GM12878 (cell line): ENCODE measurements at regions not wholly inside any gene's neighbourhood (a gene's known extent, or its start where the extent isn't known, plus 50 kb on each side); places are given as distances from the start of the nearest gene placed in this dataset.

ENCODE experiments used
- ATAC-seq: fragments of 200-7000 bp; cut with Tn5 transposase; 3 replicates; pipeline ENCODE4 v1.9.1; 2020; ENCODE audit warnings: mild to moderate bottlenecking, moderate library complexity
- BruUV-seq: library from RNA; stranded (reverse); fragments of 400-500 nt; replicated peaks from 2 replicates; lab custom pipeline; 2021; lab: Mats Ljungman, UMichigan
- CTCF ChIA-PET: fragments of 300-600 bp; sonication (Branson Sonifier 250); formaldehyde crosslinking; extraction: SDS; loops from one replicate; lab custom pipeline; 2021; ENCODE audit warnings: inconsistent platforms; lab: Yijun Ruan, JAX
- POLR2A ChIA-PET: fragments of 350-600 bp; formaldehyde crosslinking; extraction: SDS; loops from one replicate; lab custom pipeline; 2021; ENCODE audit warnings: inconsistent platforms; lab: Charles Lee
- RAD21 ChIA-PET: fragments of 300-600 bp; sonication (Branson Sonifier 250); formaldehyde crosslinking; loops from one replicate; lab custom pipeline; 2023; ENCODE audit warnings: antibody characterized with exemption; ENCODE audit not compliant: unreplicated experiment; lab: Charles Lee
- SMC1A ChIA-PET: fragments of 300-600 bp; sonication (Branson Sonifier 250); formaldehyde crosslinking; loops from one replicate; lab custom pipeline; 2023; ENCODE audit not compliant: unreplicated experiment, uncharacterized antibody; lab: Charles Lee
- DNase-seq: peaks from one replicate; pipeline ENCODE4 v3.0.0-alpha.2; 2011; ENCODE audit warnings: low read depth, low spot score
- FAIRE-seq: peaks from 3 replicates; lab custom pipeline; 2011; peaks lifted over from hg19 to GRCh38; lab: Jason Lieb, UNC
- H2AFZ ChIP-seq: 2 replicates; pipeline ENCODE4 v1.6.0; 2011; ENCODE audit warnings: low read depth, low read length, control low read depth; ENCODE audit not compliant: control insufficient read depth
- H3K27ac ChIP-seq: 2 replicates; pipeline ENCODE4 v1.5.1; 2011; ENCODE audit warnings: control low read depth; ENCODE audit not compliant: control insufficient read depth, insufficient read depth
- H3K27me3 ChIP-seq, 2 experiments: replicated peaks in 1 of 2; 2 replicates each; pipeline versions ENCODE4 v1.6.0 to v1.6.1; 2011; ENCODE audit warnings: low read length in 1 of 2; ENCODE audit not compliant: control insufficient read depth in 2 of 2, insufficient read depth in 2 of 2
- H3K36me3 ChIP-seq, 2 experiments: 2 replicates each; pipeline ENCODE4 v1.5.1; 2011; ENCODE audit warnings: low read length in 1 of 2; ENCODE audit not compliant: control insufficient read depth in 2 of 2, insufficient read depth in 2 of 2
- H3K4me1 ChIP-seq: 2 replicates; pipeline ENCODE4 v1.6.1; 2011; ENCODE audit warnings: mild to moderate bottlenecking, low read length, moderate library complexity, mixed read lengths; ENCODE audit not compliant: control insufficient read depth, insufficient read depth
- H3K4me2 ChIP-seq: 2 replicates; pipeline ENCODE4 v1.6.0; 2011; ENCODE audit warnings: control low read depth; ENCODE audit not compliant: control insufficient read depth, insufficient read depth
- H3K4me3 ChIP-seq: fragments of 200-600 bp; sonication (generic); 2 replicates; pipeline ENCODE4 v1.5.1; 2016
- H3K79me2 ChIP-seq: 2 replicates; pipeline ENCODE4 v1.6.0; 2011; ENCODE audit warnings: low read length; ENCODE audit not compliant: control insufficient read depth, insufficient read depth
- H3K9ac ChIP-seq: 2 replicates; pipeline ENCODE4 v1.8.0; 2011; ENCODE audit warnings: low read length, control low read depth, mixed read lengths; ENCODE audit not compliant: control insufficient read depth, insufficient read depth
- H3K9me3 ChIP-seq: replicated peaks from 3 replicates; pipeline ENCODE4 v1.5.1; 2011; ENCODE audit warnings: mild to moderate bottlenecking, low read length; ENCODE audit not compliant: control insufficient read depth, insufficient read depth
- H4K20me1 ChIP-seq: 2 replicates; pipeline ENCODE4 v1.6.0; 2011; ENCODE audit not compliant: control insufficient read depth, insufficient read depth
- E4F1 ChIP-seq: fragments of 450-650 bp; IDR thresholded peaks from 2 replicates; pipeline ENCODE4 v1.6.1; 2018; ENCODE audit warnings: borderline replicate concordance, mild to moderate bottlenecking; ENCODE audit not compliant: partially characterized antibody
- ETV6 ChIP-seq, 2 experiments: fragments of 450-650 bp in 1 of 2; IDR thresholded peaks in 1 of 2; conservative IDR thresholded peaks in 1 of 2; 2 replicates each; pipeline ENCODE4 v1.6.1; 2014; ENCODE audit warnings: antibody characterized with exemption in 1 of 2, borderline replicate concordance in 1 of 2, low read depth in 1 of 2, mild to moderate bottlenecking in 1 of 2, moderate library complexity in 1 of 2
- HDAC2 ChIP-seq: fragments of 200-600 bp; sonication (generic); IDR thresholded peaks from 2 replicates; pipeline ENCODE4 v1.6.1; 2017
- KDM1A ChIP-seq: fragments of 200-600 bp; sonication (generic); IDR thresholded peaks from 2 replicates; pipeline ENCODE4 v1.6.1; 2016; ENCODE audit warnings: borderline replicate concordance
- MEF2A ChIP-seq: IDR thresholded peaks from 2 replicates; pipeline ENCODE4 v1.6.1; 2011; ENCODE audit warnings: low read depth, mild to moderate bottlenecking, low read length, moderate library complexity; ENCODE audit not compliant: insufficient read depth
- PBX3 ChIP-seq: IDR thresholded peaks from 2 replicates; pipeline ENCODE4 v1.6.1; 2011; ENCODE audit warnings: mild to moderate bottlenecking, low read depth, low read length, moderate library complexity; ENCODE audit not compliant: insufficient replicate concordance
- PML ChIP-seq: IDR thresholded peaks from 2 replicates; pipeline ENCODE4 v1.6.1; 2012; ENCODE audit warnings: low read length, inconsistent platforms
- RAD21 ChIP-seq: IDR thresholded peaks from 2 replicates; pipeline ENCODE4 v1.6.1; 2011; ENCODE audit warnings: mild to moderate bottlenecking, low read depth, low read length, moderate library complexity; ENCODE audit not compliant: insufficient read depth
- RCOR1 ChIP-seq: conservative IDR thresholded peaks from 2 replicates; pipeline ENCODE4 v1.6.1; 2012; ENCODE audit warnings: low read depth, low read length, improper control_type of control experiment
- SMAD5 ChIP-seq: IDR thresholded peaks from 2 replicates; pipeline ENCODE4 v1.6.1; 2016; ENCODE audit warnings: antibody characterized with exemption, low read depth
- SP1 ChIP-seq: IDR thresholded peaks from one replicate; pipeline ENCODE4 v1.6.1; 2011; ENCODE audit warnings: low read depth, low read length
- TCF12 ChIP-seq: IDR thresholded peaks from 2 replicates; pipeline ENCODE4 v1.6.1; 2011; ENCODE audit warnings: low read depth, mild to moderate bottlenecking, low read length
- WRNIP1 ChIP-seq: IDR thresholded peaks from 2 replicates; pipeline ENCODE4 v1.6.1; 2011; ENCODE audit warnings: low read depth, low read length, improper control_type of control experiment, borderline replicate concordance
- ZNF274 ChIP-seq: IDR thresholded peaks from one replicate; pipeline ENCODE4 v1.8.0; 2011; ENCODE audit not compliant: insufficient read length, insufficient read depth
- ZNF592 ChIP-seq: fragments of 450-650 bp; IDR thresholded peaks from 2 replicates; pipeline ENCODE4 v1.6.1; 2017; ENCODE audit warnings: mild to moderate bottlenecking, moderate library complexity
- ZSCAN29 ChIP-seq: fragments of 450-650 bp; IDR thresholded peaks from 2 replicates; pipeline ENCODE4 v1.6.1; 2017; ENCODE audit warnings: mild to moderate bottlenecking, moderate library complexity
- WGBS: methylation state at CpG from one replicate; pipeline ENCODE4 v1.1.6; 2016; ENCODE audit warnings: low lambda C conversion rate; ENCODE audit not compliant: insufficient replicate concordance, insufficient coverage; ENCODE audit errors: missing lambda C conversion rate; 5-methylcytosine and 5-hydroxymethylcytosine counted together
- in situ Hi-C: fragments of 300-500 bp; cut with MboI; formaldehyde crosslinking; loops from 9 replicates; pipeline ENCODE4 v1.14.3; 2018; ENCODE audit warnings: mixed read lengths
- intact Hi-C: fragments of 100-400 bp; cut with micrococcal nuclease; formaldehyde crosslinking; loops from one replicate; pipeline ENCODE4 v1.14.2; 2022; ENCODE audit not compliant: unreplicated experiment

DNA sequence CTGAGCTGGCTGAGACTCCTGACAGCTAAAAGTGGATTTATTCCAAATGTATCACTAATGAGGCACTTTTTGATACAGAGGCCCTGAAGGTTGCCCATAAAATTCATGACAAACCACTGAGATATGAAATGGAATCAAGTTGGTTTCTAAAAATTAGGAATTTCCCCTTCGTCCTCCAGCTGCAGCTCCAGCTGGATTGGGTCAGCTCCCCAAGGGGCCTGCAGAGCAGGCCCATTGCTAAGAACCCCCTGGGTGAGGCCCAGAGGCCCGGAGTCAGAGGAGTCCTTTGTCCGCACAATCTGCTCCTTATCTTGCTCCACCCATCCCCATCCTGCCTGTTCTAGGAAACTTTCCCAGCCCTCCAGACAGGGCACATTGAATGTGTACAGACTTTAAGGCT is 163.5 kb upstream of the TOP1 start:
- ChIA-PET POLR2A (no interaction called here), CTCF (interaction anchor here (1.4 kb wide), 1 partner anchor 98 kb away, joined by 4 read pairs; no protein-coding TSS in a partner anchor), SMC1A (no interaction called here), RAD21 (no interaction called here)
- DNase-seq = no peak
- FAIRE-seq = no peak
- no peaks in the 10 kb centered on the region for H4K20me1 ChIP-seq
- no peak for TF ChIP-seq ZSCAN29
- TF ChIP-seq SMAD5 = no peak
- no peak for TF ChIP-seq PBX3
- no peak for TF ChIP-seq SP1
- TF ChIP-seq KDM1A = no peak
- TF ChIP-seq HDAC2 = no peak
- TF ChIP-seq PML = no peak
- no peak for TF ChIP-seq E4F1
- no peak for TF ChIP-seq TCF12
- TF ChIP-seq RCOR1 = no peak
- no peak for TF ChIP-seq RAD21
- TF ChIP-seq MEF2A = no peak
- TF ChIP-seq ZNF274 = no peak
- no peak for TF ChIP-seq ZNF592
- TF ChIP-seq ETV6 (conservative IDR thresholded peaks at IDR 0.05 in 1 of 2, IDR thresholded peaks at IDR 0.05 in 1 of 2; ENCODE audit: borderline replicate concordance in 1 of 2, low read depth in 1 of 2) = no peak
- no peak for TF ChIP-seq WRNIP1
- no TSS peak for BruUV-seq
- no peak overlapping the region for H3K9ac ChIP-seq
- no peak overlapping the region for H3K27ac ChIP-seq
- no peak overlapping the region for H3K4me3 ChIP-seq
- intact Hi-C loops (no loop called here), in situ Hi-C loops (no loop called here)
- H3K4me1 ChIP-seq = no peaks in the 10 kb centered on the region
- H3K4me2 ChIP-seq = no peak overlapping the region
- H3K79me2 ChIP-seq = no peaks in the 10 kb centered on the region
- ATAC-seq = no peak
- peaks cover 0 to 3% of the 10 kb centered on the region in 2 experiments; a peak in 1 of 4 replicates for H3K27me3 ChIP-seq
- no peaks in the 10 kb centered on the region for H3K9me3 ChIP-seq
- no peaks in the 10 kb centered on the region for H3K36me3 ChIP-seq
- H2AFZ ChIP-seq = no peak overlapping the region
- WGBS = 33% methylated on average over 3 of the region's 3 CpGs
